ENCODE measurements at regions not wholly inside any gene's neighbourhood (a gene's known extent, or its start where the extent isn't known, plus 50 kb on each side); places are given as distances from the start of the nearest gene placed in this dataset.

GRCh38 chr21:17370916-17371315, 141.9 kb upstream of the CXADR start:
- BruUV-seq (replicated peaks) = no TSS peak
- no peaks in the 10 kb centered on the region for H3K36me3 ChIP-seq (ENCODE audit: insufficient read depth, low read length, poor library complexity, severe bottlenecking)
- intact Hi-C loops (cut with micrococcal nuclease; ENCODE audit: unreplicated experiment) = no loop called here
- TF ChIP-seq CTCF (conservative IDR thresholded peaks at IDR 0.05; ENCODE audit: low read depth, low read length) (no peak), EZH2 (IDR thresholded peaks at IDR 0.05; ENCODE audit: borderline replicate concordance, low read depth, low read length, poor library complexity, severe bottlenecking) (no peak)
- no peak for DNase-seq (ENCODE audit: low spot score)
- H3K4me3 ChIP-seq (ENCODE audit: low read depth, low read length, poor library complexity, severe bottlenecking) = no peak overlapping the region
- no peaks in the 10 kb centered on the region for H3K4me1 ChIP-seq (ENCODE audit: insufficient read depth, low read length, poor library complexity, severe bottlenecking)
- ChIA-PET CTCF (no interaction called here), POLR2A (ENCODE audit: low non-redundant PET) (no interaction called here)
- no peaks in the 10 kb centered on the region for H3K27me3 ChIP-seq (replicated peaks; ENCODE audit: insufficient read depth, low read depth, low read length, poor library complexity)
- H3K27ac ChIP-seq (ENCODE audit: low read depth, low read length, poor library complexity, severe bottlenecking) = no peak overlapping the region
- no peaks in the 10 kb centered on the region for H3K9me3 ChIP-seq (ENCODE audit: low read depth, low read length, poor library complexity, severe bottlenecking)

GRCh38 chr21:17371450-17371849, 141.4 kb upstream of the CXADR start:
- no TSS peak for BruUV-seq (replicated peaks)
- no peak for DNase-seq (ENCODE audit: low spot score)
- Histone ChIP-seq H3K27me3 (replicated peaks; ENCODE audit: insufficient read depth, low read depth, low read length, poor library complexity) (no peaks in the 10 kb centered on the region), H3K27ac (ENCODE audit: low read depth, low read length, poor library complexity, severe bottlenecking) (no peak overlapping the region), H3K4me1 (ENCODE audit: insufficient read depth, low read length, poor library complexity, severe bottlenecking) (no peaks in the 10 kb centered on the region), H3K4me3 (ENCODE audit: low read depth, low read length, poor library complexity, severe bottlenecking) (no peak overlapping the region), H3K36me3 (ENCODE audit: insufficient read depth, low read length, poor library complexity, severe bottlenecking) (no peaks in the 10 kb centered on the region), H3K9me3 (ENCODE audit: low read depth, low read length, poor library complexity, severe bottlenecking) (no peaks in the 10 kb centered on the region)
- POLR2A ChIA-PET (ENCODE audit: low non-redundant PET) = no interaction called here
- CTCF ChIA-PET = no interaction called here
- intact Hi-C loops (cut with micrococcal nuclease; ENCODE audit: unreplicated experiment) = no loop called here
- no peak for TF ChIP-seq CTCF (conservative IDR thresholded peaks at IDR 0.05; ENCODE audit: low read depth, low read length)
- no peak for TF ChIP-seq EZH2 (IDR thresholded peaks at IDR 0.05; ENCODE audit: borderline replicate concordance, low read depth, low read length, poor library complexity, severe bottlenecking)

GRCh38 chr21:17372200-17372599, 140.6 kb upstream of the CXADR start:
- DNase-seq (ENCODE audit: low spot score) = no peak
- no peaks in the 10 kb centered on the region for H3K36me3 ChIP-seq (ENCODE audit: insufficient read depth, low read length, poor library complexity, severe bottlenecking)
- intact Hi-C loops (cut with micrococcal nuclease; ENCODE audit: unreplicated experiment) = no loop called here
- CTCF ChIA-PET = no interaction called here
- H3K27me3 ChIP-seq (replicated peaks; ENCODE audit: insufficient read depth, low read depth, low read length, poor library complexity) = no peaks in the 10 kb centered on the region
- POLR2A ChIA-PET (ENCODE audit: low non-redundant PET) = no interaction called here
- H3K27ac ChIP-seq (ENCODE audit: low read depth, low read length, poor library complexity, severe bottlenecking) = no peak overlapping the region
- H3K4me1 ChIP-seq (ENCODE audit: insufficient read depth, low read length, poor library complexity, severe bottlenecking) = no peaks in the 10 kb centered on the region
- TF ChIP-seq EZH2 (IDR thresholded peaks at IDR 0.05; ENCODE audit: borderline replicate concordance, low read depth, low read length, poor library complexity, severe bottlenecking) (no peak), CTCF (conservative IDR thresholded peaks at IDR 0.05; ENCODE audit: low read depth, low read length) (no peak)
- BruUV-seq (replicated peaks) = no TSS peak
- no peaks in the 10 kb centered on the region for H3K9me3 ChIP-seq (ENCODE audit: low read depth, low read length, poor library complexity, severe bottlenecking)
- H3K4me3 ChIP-seq (ENCODE audit: low read depth, low read length, poor library complexity, severe bottlenecking) = no peak overlapping the region

All from A673 (cell line).